ENCODE measurements at regions not wholly inside any gene's neighbourhood (a gene's known extent, or its start where the extent isn't known, plus 50 kb on each side); places are given as distances from the start of the nearest gene placed in this dataset.

GRCh38 chr2:221973502-221973901 lies 325.3 kb downstream of the PAX3 start:
- H3K27me3 ChIP-seq (ENCODE audit: insufficient read depth, insufficient read length) = no peaks in the 10 kb centered on the region
- no peak overlapping the region for H3K4me3 ChIP-seq (ENCODE audit: insufficient read length, low read depth)
- no peak for DNase-seq (ENCODE audit: low read depth, low spot score)
- no peak overlapping the region for H3K9ac ChIP-seq (ENCODE audit: insufficient read length, low read depth)
- H3K9me3 ChIP-seq (ENCODE audit: insufficient read depth, low read length) = no peaks in the 10 kb centered on the region; the same call in 1 of the 2 replicates
- no peaks in the 10 kb centered on the region for H3K36me3 ChIP-seq (ENCODE audit: insufficient read depth, insufficient read length, low read length)
- H3K4me1 ChIP-seq (ENCODE audit: insufficient read depth, insufficient read length) = no peaks in the 10 kb centered on the region
- TF ChIP-seq ZNF274 (IDR thresholded peaks at IDR 0.05; ENCODE audit: low read depth, low read length) = no peak
- no peak for TF ChIP-seq YY1 (IDR thresholded peaks at IDR 0.05; ENCODE audit: insufficient read depth, insufficient read length)
- no peak for TF ChIP-seq SUZ12 (IDR thresholded peaks at IDR 0.05; ENCODE audit: extremely low read depth, insufficient read depth, insufficient read length)

GRCh38 chr2:221972813-221973478 lies 325.9 kb downstream of the PAX3 start:
- H3K4me3 ChIP-seq (ENCODE audit: insufficient read length, low read depth) = no peak overlapping the region
- H3K36me3 ChIP-seq (ENCODE audit: insufficient read depth, insufficient read length, low read length) = no peaks in the 10 kb centered on the region
- no peaks in the 10 kb centered on the region for H3K27me3 ChIP-seq (ENCODE audit: insufficient read depth, insufficient read length)
- H3K9me3 ChIP-seq (ENCODE audit: insufficient read depth, low read length) = no peaks in the 10 kb centered on the region; the same call in 1 of the 2 replicates
- TF ChIP-seq SUZ12 (IDR thresholded peaks at IDR 0.05; ENCODE audit: extremely low read depth, insufficient read depth, insufficient read length) = no peak
- TF ChIP-seq ZNF274 (IDR thresholded peaks at IDR 0.05; ENCODE audit: low read depth, low read length) = no peak
- TF ChIP-seq YY1 (IDR thresholded peaks at IDR 0.05; ENCODE audit: insufficient read depth, insufficient read length) = no peak
- DNase-seq (ENCODE audit: low read depth, low spot score) = no peak
- H3K4me1 ChIP-seq (ENCODE audit: insufficient read depth, insufficient read length) = no peaks in the 10 kb centered on the region
- no peak overlapping the region for H3K9ac ChIP-seq (ENCODE audit: insufficient read length, low read depth)

GRCh38 chr2:221970389-221970788 lies 328.4 kb downstream of the PAX3 start:
- H3K9ac ChIP-seq (ENCODE audit: insufficient read length, low read depth) = no peak overlapping the region

GRCh38 chr2:221969830-221970144 lies 329.0 kb downstream of the PAX3 start:
- Histone ChIP-seq H3K4me1 (ENCODE audit: insufficient read depth, insufficient read length) (no peaks in the 10 kb centered on the region), H3K36me3 (ENCODE audit: insufficient read depth, insufficient read length, low read length) (no peaks in the 10 kb centered on the region), H3K9me3 (ENCODE audit: insufficient read depth, low read length) (no peaks in the 10 kb centered on the region; the same call in 1 of the 2 replicates), H3K27me3 (ENCODE audit: insufficient read depth, insufficient read length) (no peaks in the 10 kb centered on the region), H3K9ac (ENCODE audit: insufficient read length, low read depth) (no peak overlapping the region), H3K4me3 (ENCODE audit: insufficient read length, low read depth) (no peak overlapping the region)
- no peak for DNase-seq (ENCODE audit: low read depth, low spot score)
- TF ChIP-seq SUZ12 (IDR thresholded peaks at IDR 0.05; ENCODE audit: extremely low read depth, insufficient read depth, insufficient read length) = no peak
- TF ChIP-seq YY1 (IDR thresholded peaks at IDR 0.05; ENCODE audit: insufficient read depth, insufficient read length) = no peak
- no peak for TF ChIP-seq ZNF274 (IDR thresholded peaks at IDR 0.05; ENCODE audit: low read depth, low read length)

More at GRCh38 chr2:221970389-221970788, 328.4 kb downstream of the PAX3 start:
- Histone ChIP-seq H3K4me1 (ENCODE audit: insufficient read depth, insufficient read length) (no peaks in the 10 kb centered on the region), H3K4me3 (ENCODE audit: insufficient read length, low read depth) (no peak overlapping the region), H3K36me3 (ENCODE audit: insufficient read depth, insufficient read length, low read length) (no peaks in the 10 kb centered on the region), H3K9me3 (ENCODE audit: insufficient read depth, low read length) (no peaks in the 10 kb centered on the region; the same call in 1 of the 2 replicates), H3K27me3 (ENCODE audit: insufficient read depth, insufficient read length) (no peaks in the 10 kb centered on the region)
- DNase-seq (ENCODE audit: low read depth, low spot score) = no peak
- TF ChIP-seq ZNF274 (IDR thresholded peaks at IDR 0.05; ENCODE audit: low read depth, low read length) (no peak), SUZ12 (IDR thresholded peaks at IDR 0.05; ENCODE audit: extremely low read depth, insufficient read depth, insufficient read length) (no peak), YY1 (IDR thresholded peaks at IDR 0.05; ENCODE audit: insufficient read depth, insufficient read length) (no peak)

GRCh38 chr2:221969087-221969829 lies 329.5 kb downstream of the PAX3 start:
- no peaks in the 10 kb centered on the region for H3K27me3 ChIP-seq (ENCODE audit: insufficient read depth, insufficient read length)
- no peaks in the 10 kb centered on the region for H3K36me3 ChIP-seq (ENCODE audit: insufficient read depth, insufficient read length, low read length)
- peak; percentile 16 for DNase-seq (ENCODE audit: low read depth, low spot score)
- no peaks in the 10 kb centered on the region for H3K4me1 ChIP-seq (ENCODE audit: insufficient read depth, insufficient read length)
- H3K4me3 ChIP-seq (ENCODE audit: insufficient read length, low read depth) = no peak overlapping the region
- no peak for TF ChIP-seq ZNF274 (IDR thresholded peaks at IDR 0.05; ENCODE audit: low read depth, low read length)
- no peak for TF ChIP-seq SUZ12 (IDR thresholded peaks at IDR 0.05; ENCODE audit: extremely low read depth, insufficient read depth, insufficient read length)
- no peak for TF ChIP-seq YY1 (IDR thresholded peaks at IDR 0.05; ENCODE audit: insufficient read depth, insufficient read length)
- H3K9ac ChIP-seq (ENCODE audit: insufficient read length, low read depth) = no peak overlapping the region
- H3K9me3 ChIP-seq (ENCODE audit: insufficient read depth, low read length) = no peaks in the 10 kb centered on the region; the same call in 1 of the 2 replicates

- H3K36me3 ChIP-seq (ENCODE audit: insufficient read depth, insufficient read length, low read length) = no peaks in the 10 kb centered on the region
- no peaks in the 10 kb centered on the region for H3K9me3 ChIP-seq (ENCODE audit: insufficient read depth, low read length)
- no peak for DNase-seq (ENCODE audit: low read depth, low spot score)
- H3K4me3 ChIP-seq (ENCODE audit: insufficient read length, low read depth) = no peak overlapping the region
- TF ChIP-seq ZNF274 (IDR thresholded peaks at IDR 0.05; ENCODE audit: low read depth, low read length) (no peak), YY1 (IDR thresholded peaks at IDR 0.05; ENCODE audit: insufficient read depth, insufficient read length) (no peak), SUZ12 (IDR thresholded peaks at IDR 0.05; ENCODE audit: extremely low read depth, insufficient read depth, insufficient read length) (no peak)
- no peak overlapping the region for H3K9ac ChIP-seq (ENCODE audit: insufficient read length, low read depth)
- H3K4me1 ChIP-seq (ENCODE audit: insufficient read depth, insufficient read length) = no peaks in the 10 kb centered on the region
- no peaks in the 10 kb centered on the region for H3K27me3 ChIP-seq (ENCODE audit: insufficient read depth, insufficient read length)
Observed at GRCh38 chr2:221962186-221962585, 336.6 kb downstream of the PAX3 start.

- Histone ChIP-seq H3K9me3 (ENCODE audit: insufficient read depth, low read length) (no peaks in the 10 kb centered on the region), H3K27me3 (ENCODE audit: insufficient read depth, insufficient read length) (no peaks in the 10 kb centered on the region), H3K36me3 (ENCODE audit: insufficient read depth, insufficient read length, low read length) (no peaks in the 10 kb centered on the region), H3K4me1 (ENCODE audit: insufficient read depth, insufficient read length) (no peaks in the 10 kb centered on the region), H3K4me3 (ENCODE audit: insufficient read length, low read depth) (no peak overlapping the region), H3K9ac (ENCODE audit: insufficient read length, low read depth) (no peak overlapping the region)
- DNase-seq (ENCODE audit: low read depth, low spot score) = no peak
- TF ChIP-seq SUZ12 (IDR thresholded peaks at IDR 0.05; ENCODE audit: extremely low read depth, insufficient read depth, insufficient read length) = no peak
- no peak for TF ChIP-seq ZNF274 (IDR thresholded peaks at IDR 0.05; ENCODE audit: low read depth, low read length)
- no peak for TF ChIP-seq YY1 (IDR thresholded peaks at IDR 0.05; ENCODE audit: insufficient read depth, insufficient read length)
Observed at GRCh38 chr2:221961561-221961960, 337.2 kb downstream of the PAX3 start.
